Astrocyte of the cerebellum (primary cell): ENCODE measurements at regions not wholly inside any gene's neighbourhood (a gene's known extent, or its start where the extent isn't known, plus 50 kb on each side); places are given as distances from the start of the nearest gene placed in this dataset.

Experiments
- DNase-seq: peaks from one replicate; pipeline ENCODE4 v3.0.0-alpha.2; 2011; ENCODE audit warnings: low read depth
- H3K4me3 ChIP-seq: 2 replicates; pipeline ENCODE4 v1.5.1; 2011; ENCODE audit warnings: mild to moderate bottlenecking, low read depth, low read length, moderate library complexity
- CTCF ChIP-seq: IDR thresholded peaks from 2 replicates; pipeline ENCODE4 v1.5.1; 2012; ENCODE audit warnings: low read length, low read depth, moderate library complexity, mild to moderate bottlenecking; ENCODE audit errors: missing control alignments
- in situ Hi-C: cut with HindIII; loops from 2 replicates; pipeline ENCODE4 v1.10.0; 2017; ENCODE audit warnings: low sequenced_read_pairs

- no peak overlapping the region for H3K4me3 ChIP-seq
- DNase-seq, result no peak
- in situ Hi-C loops, result no loop called here
- TF ChIP-seq CTCF, result no peak
These were observed 480.2 kb upstream of the CELF4 start for GRCh38 chr18:38045845-38046244.

GRCh38 chr18:38042211-38042890 lies 476.8 kb upstream of the CELF4 start:
- no peak overlapping the region for H3K4me3 ChIP-seq
- in situ Hi-C loops, result no loop called here
- TF ChIP-seq CTCF, result no peak
- no peak for DNase-seq

- TF ChIP-seq CTCF, result no peak
- no peak for DNase-seq
- H3K4me3 ChIP-seq, result no peak overlapping the region
- in situ Hi-C loops, result no loop called here
These were observed 472.6 kb upstream of the CELF4 start for GRCh38 chr18:38038242-38038641.

- in situ Hi-C loops, result no loop called here
- H3K4me3 ChIP-seq, result no peak overlapping the region
- TF ChIP-seq CTCF, result no peak
- DNase-seq, result no peak
These were observed 469.6 kb upstream of the CELF4 start for GRCh38 chr18:38035193-38035592.

GRCh38 chr18:38033282-38033681 lies 467.7 kb upstream of the CELF4 start:
- no peak overlapping the region for H3K4me3 ChIP-seq
- in situ Hi-C loops, result no loop called here
- no peak for DNase-seq
- no peak for TF ChIP-seq CTCF

GRCh38 chr18:38032516-38032915 lies 466.9 kb upstream of the CELF4 start:
- in situ Hi-C loops, result no loop called here
- no peak overlapping the region for H3K4me3 ChIP-seq
- no peak for TF ChIP-seq CTCF
- DNase-seq, result no peak
